AG04449 (cell line): ENCODE measurements at regions not wholly inside any gene's neighbourhood (a gene's known extent, or its start where the extent isn't known, plus 50 kb on each side); places are given as distances from the start of the nearest gene placed in this dataset.
"Not testable (repeated sequence)": the region's sequence is repeated elsewhere in the genome, so short reads cannot be mapped to it uniquely, and the experiment has no call there.

Source experiments
- CTCF ChIA-PET: fragments of 350-600 bp; formaldehyde crosslinking; extraction: SDS; loops from one replicate; lab custom pipeline; 2021; ENCODE audit warnings: antibody characterized with exemption; lab: Yijun Ruan, JAX
- POLR2A ChIA-PET: fragments of 400-600, 350-600 bp; formaldehyde crosslinking; extraction: SDS; loops from one replicate; lab custom pipeline; 2020; ENCODE audit warnings: antibody characterized with exemption, inconsistent platforms; lab: Yijun Ruan, JAX
- DNase-seq: peaks from one replicate; pipeline ENCODE4 v3.0.0-alpha.2; 2010; ENCODE audit warnings: low read depth, low spot score
- H3K4me3 ChIP-seq: 2 replicates; pipeline ENCODE4 v1.5.1; 2011; ENCODE audit warnings: low read depth, mild to moderate bottlenecking, control low read depth, low read length
- CTCF ChIP-seq: IDR thresholded peaks from one replicate; pipeline ENCODE4 v1.5.1; 2011; ENCODE audit warnings: mild to moderate bottlenecking, moderate library complexity, low read length, control low read depth, inconsistent platforms; ENCODE audit not compliant: insufficient read depth; ENCODE audit errors: missing control alignments

GRCh38 chr1:213702703-213703102, 285.1 kb upstream of the PROX1 start:
- no peak for TF ChIP-seq CTCF
- DNase-seq = no peak
- ChIA-PET CTCF (no interaction called here), POLR2A (no interaction called here)
- no peak overlapping the region for H3K4me3 ChIP-seq

GRCh38 chr1:213704941-213705340, 282.8 kb upstream of the PROX1 start:
- POLR2A ChIA-PET = no interaction called here

GRCh38 chr1:213711833-213712490, 275.8 kb upstream of the PROX1 start:
- CTCF ChIA-PET, H3K4me3 ChIP-seq, POLR2A ChIA-PET, DNase-seq: not testable (repeated sequence)

More at GRCh38 chr1:213704941-213705340, 282.8 kb upstream of the PROX1 start:
- TF ChIP-seq CTCF = no peak
- CTCF ChIA-PET = no interaction called here
- H3K4me3 ChIP-seq = no peak overlapping the region
- DNase-seq = no peak

DNA sequence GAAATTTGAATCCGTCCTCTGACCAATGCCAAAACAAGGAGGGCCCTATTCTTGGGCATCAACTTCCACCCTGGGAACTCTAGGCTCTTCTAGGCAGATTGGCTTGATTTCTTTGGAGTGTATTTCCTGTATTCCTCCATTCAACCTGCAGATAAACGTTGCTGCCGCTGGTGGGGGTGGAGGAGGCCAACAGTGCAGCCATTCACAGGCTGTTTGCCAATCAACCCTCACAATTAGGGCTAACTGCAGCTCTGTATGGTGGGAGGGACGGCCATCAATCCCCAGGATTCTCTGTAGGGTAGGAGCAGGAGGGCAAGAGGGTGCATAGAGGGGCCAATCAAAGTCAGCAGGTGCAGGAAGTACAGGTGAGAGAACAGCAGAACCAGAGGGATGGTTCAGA, 273.1 kb upstream of the PROX1 start:
- ChIA-PET POLR2A (no interaction called here), CTCF (no interaction called here)
- TF ChIP-seq CTCF = no peak
- no peak for DNase-seq
- H3K4me3 ChIP-seq = no peak overlapping the region

- ChIA-PET CTCF (no interaction called here), POLR2A (no interaction called here)
- DNase-seq = no peak
- no peak overlapping the region for H3K4me3 ChIP-seq
- TF ChIP-seq CTCF = no peak
Observed at GRCh38 chr1:213715182-213715581, 272.6 kb upstream of the PROX1 start.

DNA sequence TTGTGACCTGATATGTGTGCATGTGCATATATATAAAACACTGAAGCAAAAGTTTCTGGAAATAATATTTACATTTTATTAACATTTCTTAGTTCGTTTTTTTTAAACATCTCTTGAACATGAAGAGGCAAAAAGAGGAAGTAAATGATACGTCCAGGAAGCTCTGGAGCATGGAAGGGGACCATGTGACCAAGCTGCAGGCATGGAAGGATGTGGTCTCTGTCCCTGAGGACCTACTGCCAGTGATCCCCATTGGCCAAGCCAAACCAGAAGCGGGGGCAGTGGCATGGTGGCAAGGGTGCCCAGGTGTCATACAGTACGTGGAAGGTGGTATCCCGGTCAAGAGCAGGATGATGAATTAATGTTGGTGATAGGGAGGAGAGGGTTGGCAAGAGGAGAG, 268.3 kb upstream of the PROX1 start:
- ChIA-PET CTCF (no interaction called here), POLR2A (no interaction called here)
- no peak overlapping the region for H3K4me3 ChIP-seq
- TF ChIP-seq CTCF = no peak
- no peak for DNase-seq

- ChIA-PET CTCF (no interaction called here), POLR2A (no interaction called here)
- no peak overlapping the region for H3K4me3 ChIP-seq
- no peak for TF ChIP-seq CTCF
- DNase-seq = no peak
Observed at GRCh38 chr1:213720032-213720431, 267.7 kb upstream of the PROX1 start.
